ENCODE measurements at regions not wholly inside any gene's neighbourhood (a gene's known extent, or its start where the extent isn't known, plus 50 kb on each side); places are given as distances from the start of the nearest gene placed in this dataset.

- Histone ChIP-seq H3K9me3 (no peaks in the 10 kb centered on the region), H3K4me1 (peaks cover 0 to 58% (median 31%) of the 10 kb centered on the region in 12 donors)
These were observed 100.4 kb downstream of the IRF2BPL start for GRCh38 chr14:76927971-76928700.

GRCh38 chr14:76926521-76927251 is 100.5 kb downstream of the LRRC74A start:
- H3K4me1 ChIP-seq = peaks cover 0 to 67% (median 35%) of the 10 kb centered on the region in 12 donors
- no peaks in the 10 kb centered on the region for H3K36me3 ChIP-seq
- intact Hi-C loops (cut with DNase I) = no loop called here
- ATAC-seq (peak in 3 of 4 donors; percentile 72 to 84 (median 73)), DNase-seq (peak; percentile 73 to 81 (median 76))
- H3K27me3 ChIP-seq = no peaks in the 10 kb centered on the region
- TF ChIP-seq CTCF (IDR thresholded peaks at IDR 0.05) (no peak), POLR2A (IDR thresholded peaks at IDR 0.05) (no peak)
- no peaks in the 10 kb centered on the region for H3K9me3 ChIP-seq
- H3K4me3 ChIP-seq = no peak overlapping the region
- WGBS, 4 donors = 48 to 55% (median 52%) methylated on average over 7 of the region's 7 CpGs
- H3K27ac ChIP-seq = peak overlapping the region in 6 of 12 donors; percentile 7 to 40 (median 26)

More at GRCh38 chr14:76927971-76928700, 100.4 kb downstream of the IRF2BPL start:
- no peak overlapping the region for H3K4me3 ChIP-seq
- H3K27me3 ChIP-seq = no peaks in the 10 kb centered on the region
- 49 to 57% (median 53%) methylated on average over 8 of the region's 8 CpGs for WGBS, 4 donors
- intact Hi-C loops (cut with DNase I) = no loop called here
- TF ChIP-seq CTCF (IDR thresholded peaks at IDR 0.05) (no peak), POLR2A (IDR thresholded peaks at IDR 0.05) (no peak)
- DNase-seq (no peak), ATAC-seq (no peak)
- peak overlapping the region in 5 of 12 donors; percentile 6 to 56 (median 34) for H3K27ac ChIP-seq
- H3K36me3 ChIP-seq = no peaks in the 10 kb centered on the region

DNA sequence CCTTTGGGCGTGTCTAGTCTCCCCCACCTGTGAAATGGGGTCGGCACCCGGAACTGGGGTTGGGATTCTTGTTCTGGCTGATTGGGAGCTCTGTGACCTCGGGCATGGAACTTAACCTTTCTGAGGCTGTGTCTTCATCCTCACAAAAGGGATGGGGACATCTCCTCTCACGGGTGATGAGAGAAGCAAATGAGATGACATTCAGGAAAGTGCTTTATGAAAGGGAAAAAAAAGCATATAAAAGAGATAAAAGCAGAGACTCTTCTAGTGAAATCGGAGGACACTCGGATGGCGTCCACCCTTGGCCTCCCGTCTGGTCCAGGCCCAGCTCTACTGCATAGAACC is 98.9 kb downstream of the LRRC74A start:
- Histone ChIP-seq H3K27me3 (no peaks in the 10 kb centered on the region), H3K4me1 (peaks cover 4 to 69% (median 43%) of the 10 kb centered on the region in 12 donors), H3K9me3 (no peaks in the 10 kb centered on the region), H3K36me3 (no peaks in the 10 kb centered on the region), H3K4me3 (no peak overlapping the region), H3K27ac (no peak overlapping the region)
- intact Hi-C loops (cut with DNase I) = no loop called here
- TF ChIP-seq CTCF (IDR thresholded peaks at IDR 0.05) (no peak), POLR2A (IDR thresholded peaks at IDR 0.05) (no peak)
- ATAC-seq (no peak), DNase-seq (no peak)
- 84 to 91% (median 88%) methylated on average over 9 of the region's 9 CpGs for WGBS, 4 donors

GRCh38 chr14:76924371-76925096 is 98.3 kb downstream of the LRRC74A start:
- no peak for ATAC-seq
- 59 to 79% (median 70%) methylated on average over 11 to 15 of the region's 15 CpGs for WGBS, 4 donors
- Histone ChIP-seq H3K9me3 (no peaks in the 10 kb centered on the region), H3K27ac (no peak overlapping the region), H3K4me1 (peaks cover 4 to 69% (median 49%) of the 10 kb centered on the region in 12 donors), H3K27me3 (no peaks in the 10 kb centered on the region), H3K4me3 (no peak overlapping the region), H3K36me3 (no peaks in the 10 kb centered on the region)
- no peak for TF ChIP-seq CTCF (IDR thresholded peaks at IDR 0.05)
- intact Hi-C loops (cut with DNase I) = no loop called here
- no peak for DNase-seq

Data from heart left ventricle (tissue), 16 donors.